CD4-positive, alpha-beta T cell treated with Interleukin-1 beta for 1 hour (primary cell): ENCODE measurements at regions not wholly inside any gene's neighbourhood (a gene's known extent, or its start where the extent isn't known, plus 50 kb on each side); places are given as distances from the start of the nearest gene placed in this dataset.

Source experiments
- DNase-seq, 2 donors: peaks; one replicate each; pipeline ENCODE4 v3.0.0-alpha.2; 2020 to 2022

DNA sequence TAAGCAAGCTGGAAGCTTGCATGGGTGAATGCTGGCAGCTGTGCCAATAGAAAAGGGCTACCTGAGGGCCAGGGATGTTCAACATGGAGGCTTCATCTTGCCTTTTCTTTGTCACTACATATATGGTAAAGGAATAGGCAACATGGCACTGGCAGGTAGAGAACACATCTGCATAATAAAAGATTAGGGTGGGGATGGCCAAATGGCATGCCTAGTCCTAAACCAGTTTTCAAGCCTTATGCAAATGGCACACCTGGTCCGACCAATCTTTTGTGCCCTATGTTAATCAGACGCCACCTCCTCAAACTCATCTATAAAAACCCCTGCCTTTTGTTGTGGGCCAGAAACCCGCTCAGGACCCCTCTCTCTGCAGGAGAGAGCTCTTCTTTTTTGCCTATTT is 216.8 kb upstream of the PROK2 start:
- no peak for DNase-seq

DNA sequence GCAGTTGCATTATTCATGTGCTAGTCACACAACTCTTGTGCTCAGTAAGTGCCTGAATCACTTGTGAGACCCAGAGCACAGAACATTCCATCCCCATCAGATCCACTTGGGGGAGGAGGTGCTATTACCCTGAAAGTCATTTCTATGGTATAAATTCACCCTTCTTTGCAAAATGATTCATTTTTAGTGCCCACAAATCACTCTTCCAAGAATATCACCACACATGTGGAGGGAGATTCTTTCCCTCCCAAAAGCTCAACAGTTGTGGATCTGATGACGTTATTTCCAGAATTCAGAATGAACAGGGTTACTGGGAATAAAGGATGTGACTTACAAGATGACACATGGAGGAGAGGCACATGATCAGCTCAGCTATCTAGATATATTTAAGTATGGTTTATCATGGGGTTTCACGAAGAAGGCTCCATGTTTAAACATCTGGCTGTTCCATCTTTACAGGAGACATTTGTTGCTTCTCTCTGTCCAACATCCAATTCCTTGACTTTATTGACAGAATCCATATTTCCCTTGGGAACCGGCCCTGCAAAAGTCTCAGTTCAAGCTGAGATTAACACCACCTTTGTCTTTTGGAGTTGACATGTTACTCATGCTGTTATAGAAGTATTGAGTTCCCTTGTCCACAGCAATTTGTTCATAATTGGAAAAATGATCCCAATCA is 214.2 kb upstream of the PROK2 start:
- no peak for DNase-seq

GRCh38 chr3:71997066-71997653 is 212.2 kb upstream of the PROK2 start:
- DNase-seq = no peak

DNA sequence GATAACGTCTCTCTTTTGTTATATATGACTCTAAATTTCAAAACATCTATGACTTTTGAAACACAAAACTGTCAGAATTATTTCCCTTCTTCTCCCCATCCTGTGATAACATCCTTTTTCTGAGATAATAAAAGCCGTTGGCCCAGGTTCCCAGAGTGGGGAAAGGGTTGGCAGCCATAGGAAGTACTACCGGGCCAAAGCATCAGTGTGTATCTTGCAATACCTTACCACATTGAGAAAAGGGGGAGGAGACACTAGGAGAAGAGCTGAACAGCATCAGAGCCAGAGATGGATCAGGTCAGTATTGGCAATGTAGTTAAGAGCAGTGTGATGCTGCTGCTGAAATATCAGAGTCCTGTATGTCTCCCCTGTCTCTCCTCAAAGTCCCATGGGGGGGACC is 210.0 kb upstream of the PROK2 start:
- no peak for DNase-seq

- peak in 1 of 2 donors; percentile 10 for DNase-seq
These were observed 209.3 kb upstream of the PROK2 start for GRCh38 chr3:71994203-71994602.

- no peak for DNase-seq
These were observed 206.7 kb upstream of the PROK2 start for GRCh38 chr3:71991681-71992080.

GRCh38 chr3:71991046-71991445 is 206.1 kb upstream of the PROK2 start:
- DNase-seq = no peak

GRCh38 chr3:71990545-71990944 is 205.6 kb upstream of the PROK2 start:
- DNase-seq = no peak

- DNase-seq = peak in 1 of 2 donors; percentile 8
These were observed 204.2 kb upstream of the PROK2 start for GRCh38 chr3:71989165-71989564.

GRCh38 chr3:71987828-71988227 is 202.9 kb upstream of the PROK2 start:
- DNase-seq = no peak

GRCh38 chr3:71987089-71987735 is 202.3 kb upstream of the PROK2 start:
- no peak for DNase-seq

DNA sequence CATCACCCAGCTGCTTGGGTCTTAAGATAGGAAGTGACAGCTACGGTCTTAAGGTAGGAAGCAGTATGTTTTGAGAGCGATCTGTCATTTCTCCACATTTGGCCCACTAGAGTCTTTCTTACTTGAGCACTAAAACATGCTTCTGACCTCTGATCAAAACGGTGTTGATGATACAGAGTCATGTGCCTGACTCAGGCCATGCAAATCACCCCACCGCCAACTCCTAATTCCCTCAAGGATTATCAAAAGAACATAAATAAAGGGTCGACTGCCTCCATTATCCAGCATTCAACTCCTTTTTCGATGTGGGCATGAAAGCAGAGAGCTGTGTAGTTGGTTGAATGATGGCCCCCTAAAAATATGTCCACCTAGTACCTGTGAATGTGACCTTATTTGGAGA is 201.7 kb upstream of the PROK2 start:
- DNase-seq = no peak

DNA sequence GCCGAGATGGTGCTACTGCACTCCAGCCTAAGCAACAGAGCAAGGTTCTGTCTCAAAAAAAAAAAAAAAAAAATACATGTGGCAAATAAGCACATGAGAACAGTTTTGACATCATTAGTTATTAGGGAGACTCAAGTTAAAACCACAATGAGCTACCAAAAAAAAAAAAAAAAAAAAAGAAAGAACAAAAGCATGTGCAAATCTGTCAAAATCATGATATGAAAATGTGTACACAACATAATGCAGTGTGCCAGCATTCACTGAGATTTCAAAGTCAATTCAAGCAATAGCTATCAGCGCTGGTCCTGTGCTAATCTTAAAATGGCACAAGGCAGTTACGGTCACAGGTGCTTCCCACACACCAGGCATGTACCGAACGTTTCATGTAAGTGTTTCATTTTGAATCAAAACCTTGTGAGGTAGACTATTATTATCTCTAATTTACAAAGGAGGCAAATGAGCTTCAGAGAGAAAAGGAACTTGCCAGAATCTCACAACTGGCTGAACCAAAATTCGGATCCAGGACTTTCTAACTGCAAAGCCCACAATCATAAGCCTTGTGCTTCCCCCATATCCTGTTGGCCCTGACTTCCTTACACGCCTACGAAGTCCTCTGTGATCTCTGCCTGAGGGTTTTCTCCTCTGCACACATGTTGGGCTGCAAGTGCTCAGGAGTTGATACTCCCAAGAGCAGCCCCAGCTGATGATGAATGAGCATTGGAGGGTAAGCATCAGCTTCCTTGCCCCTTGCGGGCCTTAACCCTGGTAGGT is 200.1 kb upstream of the PROK2 start:
- DNase-seq = no peak

- DNase-seq = no peak
These were observed 198.7 kb upstream of the PROK2 start for GRCh38 chr3:71983694-71984093.

GRCh38 chr3:71982506-71983258 is 197.7 kb upstream of the PROK2 start:
- peak in 1 of 2 donors; percentile 74 for DNase-seq

- DNase-seq = no peak
These were observed 194.2 kb upstream of the PROK2 start for GRCh38 chr3:71979175-71979574.

GRCh38 chr3:71978150-71978721 is 193.3 kb upstream of the PROK2 start:
- no peak for DNase-seq

DNA sequence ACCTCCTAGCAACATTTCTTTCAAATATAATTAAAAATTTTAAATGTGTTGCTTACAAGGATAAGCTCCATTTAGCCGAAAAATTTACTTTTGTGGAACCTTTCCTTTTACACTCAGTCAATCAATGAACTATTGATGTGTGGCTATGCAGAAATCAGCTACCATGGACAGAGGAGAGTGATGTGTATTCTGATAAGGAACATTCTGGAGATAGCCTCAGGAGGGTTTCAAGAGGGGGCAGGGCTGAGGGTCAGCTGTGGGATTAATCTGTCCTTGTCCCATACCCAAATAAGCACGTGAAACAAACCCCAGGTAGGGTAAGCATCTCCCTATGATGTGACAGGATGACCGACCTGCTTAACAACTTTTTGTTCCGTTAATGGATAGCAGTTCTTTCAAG is 192.6 kb upstream of the PROK2 start:
- DNase-seq = no peak

DNA sequence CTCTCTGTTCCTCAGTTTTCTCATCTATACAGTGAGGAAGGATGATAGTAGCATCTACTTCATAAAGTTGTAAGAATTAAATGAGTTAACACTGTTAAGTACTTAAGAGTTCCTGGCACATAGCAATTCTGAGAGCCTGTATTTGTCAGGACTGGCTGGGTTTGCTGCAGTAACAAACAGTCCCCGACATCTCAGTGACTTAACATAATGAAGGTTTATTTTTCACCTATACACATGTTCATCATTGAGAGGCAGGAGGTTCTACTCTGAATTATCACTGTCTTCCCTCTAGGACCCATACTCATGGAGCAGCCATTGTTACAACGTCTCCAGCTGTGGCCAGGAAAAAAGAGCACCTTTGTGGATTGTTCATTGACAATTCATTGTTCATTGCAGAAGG is 190.6 kb upstream of the PROK2 start:
- no peak for DNase-seq

DNA sequence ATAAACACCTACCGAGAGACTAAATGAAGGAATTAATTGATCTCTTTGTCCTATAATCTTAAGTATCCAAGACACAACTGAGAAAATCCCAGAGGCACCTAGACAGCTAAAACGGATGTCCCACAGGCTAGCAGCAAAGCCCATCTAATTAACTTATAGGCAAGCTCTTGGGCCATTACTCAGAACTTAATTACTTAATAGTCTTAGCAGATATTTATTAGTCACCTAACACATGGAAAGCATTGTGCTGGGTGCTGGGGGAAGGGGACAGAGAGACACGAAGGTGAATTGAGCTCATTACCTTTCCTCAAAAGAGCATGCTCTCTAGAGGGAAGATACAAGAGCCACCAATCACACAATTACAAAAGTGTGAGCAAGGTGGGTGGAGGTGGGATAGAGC is 189.8 kb upstream of the PROK2 start:
- no peak for DNase-seq

- DNase-seq = peak in 1 of 2 donors; percentile 25
These were observed 188.5 kb upstream of the PROK2 start for GRCh38 chr3:71973274-71974030.

DNA sequence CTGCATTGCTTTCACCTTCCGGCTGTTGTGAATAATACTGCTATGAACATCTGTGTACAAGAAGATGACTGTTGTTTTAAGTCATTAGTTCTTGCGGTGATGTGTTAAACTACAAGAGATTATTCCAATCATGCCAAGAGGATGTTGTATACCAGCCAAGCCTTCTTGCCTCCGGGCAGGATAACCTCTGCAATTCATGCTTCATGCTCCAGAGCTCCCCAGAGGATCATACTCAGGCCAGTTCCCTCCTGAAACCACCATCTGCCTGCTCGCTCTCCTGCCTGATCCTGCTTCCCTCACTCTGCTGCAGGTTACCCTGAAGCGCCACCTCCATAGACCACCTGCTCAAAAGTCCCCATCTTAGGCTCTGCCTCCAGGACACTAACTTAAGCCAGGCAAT is 187.1 kb upstream of the PROK2 start:
- DNase-seq = no peak
